T-helper 1 cell treated with Interleukin-12 subunit alpha and Interleukin-12 subunit beta and Interleukin-4 antibody, amounts not matched to agents 30 μg/mL and 1 μg/mL, for 36 hours (primary cell): ENCODE measurements at regions not wholly inside any gene's neighbourhood (a gene's known extent, or its start where the extent isn't known, plus 50 kb on each side); places are given as distances from the start of the nearest gene placed in this dataset.

ENCODE experiments used
- H3K27ac Mint-ChIP-seq: one replicate; pipeline ENCODE4 v1.8.0; 2021; ENCODE audit warnings: mild to moderate bottlenecking, mixed read lengths
- H3K27me3 Mint-ChIP-seq: one replicate; pipeline ENCODE4 v1.8.0; 2021; ENCODE audit warnings: low read depth, mixed read lengths
- H3K36me3 Mint-ChIP-seq: one replicate; pipeline ENCODE4 v1.8.0; 2021; ENCODE audit warnings: low read depth, mixed read lengths
- H3K4me1 Mint-ChIP-seq: one replicate; pipeline ENCODE4 v1.8.0; 2021; ENCODE audit warnings: low read depth, mixed read lengths
- H3K4me3 Mint-ChIP-seq: one replicate; pipeline ENCODE4 v1.8.0; 2021; ENCODE audit warnings: mild to moderate bottlenecking, moderate library complexity, mixed read lengths
- H3K9me3 Mint-ChIP-seq: one replicate; pipeline ENCODE4 v1.8.0; 2021; ENCODE audit warnings: mixed read lengths

- Mint-ChIP-seq H3K36me3 (no peaks in the 10 kb centered on the region), H3K4me1 (peaks cover 4% of the 10 kb centered on the region), H3K9me3 (no peaks in the 10 kb centered on the region), H3K27me3 (peaks cover 20% of the 10 kb centered on the region), H3K4me3 (no peak overlapping the region), H3K27ac (no peak overlapping the region)
Measured at GRCh38 chr10:113219446-113219845, 269.4 kb downstream of the TCF7L2 start.

- H3K36me3 Mint-ChIP-seq = no peaks in the 10 kb centered on the region
- peaks cover 7% of the 10 kb centered on the region for H3K4me1 Mint-ChIP-seq
- no peaks in the 10 kb centered on the region for H3K9me3 Mint-ChIP-seq
- no peak overlapping the region for H3K27ac Mint-ChIP-seq
- peaks cover 25% of the 10 kb centered on the region for H3K27me3 Mint-ChIP-seq
- H3K4me3 Mint-ChIP-seq = no peak overlapping the region
Measured at GRCh38 chr10:113221756-113222168, 271.7 kb downstream of the TCF7L2 start.

GRCh38 chr10:113222207-113222606 is 272.2 kb downstream of the TCF7L2 start:
- no peaks in the 10 kb centered on the region for H3K9me3 Mint-ChIP-seq
- H3K36me3 Mint-ChIP-seq = no peaks in the 10 kb centered on the region
- peaks cover 25% of the 10 kb centered on the region for H3K27me3 Mint-ChIP-seq
- no peak overlapping the region for H3K4me3 Mint-ChIP-seq
- peaks cover 7% of the 10 kb centered on the region for H3K4me1 Mint-ChIP-seq
- H3K27ac Mint-ChIP-seq = no peak overlapping the region

GRCh38 chr10:113225364-113225763 is 275.3 kb downstream of the TCF7L2 start:
- H3K27ac Mint-ChIP-seq = no peak overlapping the region

DNA sequence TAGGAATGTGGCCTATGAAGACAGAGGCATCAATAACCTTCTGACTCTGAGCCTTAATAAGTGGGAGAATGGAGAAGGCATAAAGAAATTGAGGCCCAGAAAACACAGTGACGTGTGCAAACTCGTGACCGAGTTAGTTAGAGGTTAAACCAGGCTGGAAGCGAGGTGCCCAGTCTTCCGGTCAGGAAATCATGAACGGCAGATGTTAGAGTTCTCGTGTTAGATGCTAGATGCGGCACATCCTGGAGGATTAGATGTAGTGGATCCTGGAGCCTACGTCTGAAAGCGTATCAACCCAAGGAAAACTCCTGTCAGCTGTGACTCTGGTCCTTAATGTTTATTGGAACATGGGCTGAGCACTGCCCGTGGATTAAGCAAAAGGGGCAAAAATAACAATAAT is 275.9 kb downstream of the TCF7L2 start:
- no peak overlapping the region for H3K4me3 Mint-ChIP-seq
- H3K4me1 Mint-ChIP-seq = peaks cover 7% of the 10 kb centered on the region
- H3K27me3 Mint-ChIP-seq = peaks cover 25% of the 10 kb centered on the region
- H3K9me3 Mint-ChIP-seq = no peaks in the 10 kb centered on the region
- H3K27ac Mint-ChIP-seq = no peak overlapping the region
- H3K36me3 Mint-ChIP-seq = no peaks in the 10 kb centered on the region

More at GRCh38 chr10:113225364-113225763, 275.3 kb downstream of the TCF7L2 start:
- no peaks in the 10 kb centered on the region for H3K9me3 Mint-ChIP-seq
- H3K36me3 Mint-ChIP-seq = no peaks in the 10 kb centered on the region
- peaks cover 25% of the 10 kb centered on the region for H3K27me3 Mint-ChIP-seq
- H3K4me1 Mint-ChIP-seq = peaks cover 7% of the 10 kb centered on the region
- H3K4me3 Mint-ChIP-seq = no peak overlapping the region

DNA sequence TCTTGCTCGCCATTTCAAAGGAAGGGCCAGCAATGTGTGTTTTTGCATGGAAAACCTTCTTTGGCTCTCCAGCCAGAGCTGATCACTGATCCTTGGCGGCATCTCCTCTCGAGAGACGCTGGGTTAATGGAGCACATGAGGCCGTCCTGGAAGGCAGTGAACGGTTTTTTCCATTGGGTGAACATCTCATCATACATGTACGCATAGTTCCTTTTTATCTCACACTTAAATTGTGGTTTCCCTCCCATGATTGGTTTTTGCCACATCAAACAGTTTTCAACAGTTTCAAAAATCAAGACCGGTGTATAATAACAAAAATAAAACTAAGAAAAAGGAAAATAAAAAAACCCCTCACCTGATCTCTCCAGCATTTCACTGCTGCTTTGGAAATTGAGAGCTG is 276.4 kb downstream of the TCF7L2 start:
- no peaks in the 10 kb centered on the region for H3K9me3 Mint-ChIP-seq
- peaks cover 25% of the 10 kb centered on the region for H3K27me3 Mint-ChIP-seq
- no peaks in the 10 kb centered on the region for H3K36me3 Mint-ChIP-seq
- no peak overlapping the region for H3K4me3 Mint-ChIP-seq
- peaks cover 7% of the 10 kb centered on the region for H3K4me1 Mint-ChIP-seq
- no peak overlapping the region for H3K27ac Mint-ChIP-seq

DNA sequence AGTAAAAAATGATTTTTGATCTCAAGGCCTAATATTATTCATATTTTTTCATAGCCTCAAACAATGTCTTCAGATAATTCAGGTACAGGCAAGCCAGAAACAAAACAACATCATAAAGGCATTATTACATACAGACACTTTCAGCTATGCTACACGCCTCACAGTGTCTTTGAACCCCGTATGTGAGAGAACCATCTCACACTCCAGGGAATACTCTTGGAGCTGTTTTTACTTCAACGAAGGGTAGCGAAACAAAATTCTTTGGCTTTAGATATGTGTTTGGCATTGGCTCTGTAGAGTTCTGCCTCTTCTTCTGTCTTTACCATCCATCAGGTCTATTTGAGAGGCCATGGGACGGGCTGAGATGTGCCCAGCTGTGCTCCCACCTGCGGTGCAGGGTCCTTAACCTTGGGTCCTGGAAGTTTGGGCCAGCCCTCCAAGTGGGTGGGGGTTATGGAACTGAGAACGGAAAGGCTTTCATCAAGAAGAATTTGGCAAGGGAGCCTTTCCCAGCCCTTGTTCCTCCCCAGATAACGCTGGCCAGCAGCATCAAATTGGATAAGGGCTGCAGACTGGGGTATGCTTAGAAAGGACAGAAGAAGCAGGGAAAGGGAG is 276.9 kb downstream of the TCF7L2 start:
- H3K4me3 Mint-ChIP-seq = no peak overlapping the region
- no peak overlapping the region for H3K27ac Mint-ChIP-seq
- H3K36me3 Mint-ChIP-seq = no peaks in the 10 kb centered on the region
- H3K4me1 Mint-ChIP-seq = peaks cover 6% of the 10 kb centered on the region
- H3K9me3 Mint-ChIP-seq = no peaks in the 10 kb centered on the region
- peaks cover 25% of the 10 kb centered on the region for H3K27me3 Mint-ChIP-seq

DNA sequence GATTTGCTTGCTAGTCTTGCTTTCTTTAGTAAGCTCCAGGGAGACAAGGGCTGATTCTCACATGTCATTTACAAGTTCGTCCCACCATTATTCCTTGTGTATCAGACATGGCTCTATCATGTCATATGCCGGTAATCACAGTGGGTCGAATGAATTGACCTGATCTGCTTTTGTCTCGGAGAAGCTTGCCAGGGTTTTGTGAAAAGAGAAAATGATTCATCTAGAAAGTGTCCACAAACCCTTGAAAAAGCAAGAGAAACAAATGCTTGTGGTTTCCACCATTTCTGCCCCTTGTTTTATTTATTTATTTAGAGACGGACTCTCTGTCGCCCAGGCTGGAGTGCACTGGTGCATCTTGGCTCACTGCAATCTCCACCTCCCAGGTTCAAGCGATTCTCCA is 278.5 kb downstream of the TCF7L2 start:
- Mint-ChIP-seq H3K27me3 (peaks cover 13% of the 10 kb centered on the region), H3K27ac (no peak overlapping the region), H3K9me3 (no peaks in the 10 kb centered on the region), H3K36me3 (no peaks in the 10 kb centered on the region), H3K4me3 (no peak overlapping the region), H3K4me1 (peaks cover 3% of the 10 kb centered on the region)

DNA sequence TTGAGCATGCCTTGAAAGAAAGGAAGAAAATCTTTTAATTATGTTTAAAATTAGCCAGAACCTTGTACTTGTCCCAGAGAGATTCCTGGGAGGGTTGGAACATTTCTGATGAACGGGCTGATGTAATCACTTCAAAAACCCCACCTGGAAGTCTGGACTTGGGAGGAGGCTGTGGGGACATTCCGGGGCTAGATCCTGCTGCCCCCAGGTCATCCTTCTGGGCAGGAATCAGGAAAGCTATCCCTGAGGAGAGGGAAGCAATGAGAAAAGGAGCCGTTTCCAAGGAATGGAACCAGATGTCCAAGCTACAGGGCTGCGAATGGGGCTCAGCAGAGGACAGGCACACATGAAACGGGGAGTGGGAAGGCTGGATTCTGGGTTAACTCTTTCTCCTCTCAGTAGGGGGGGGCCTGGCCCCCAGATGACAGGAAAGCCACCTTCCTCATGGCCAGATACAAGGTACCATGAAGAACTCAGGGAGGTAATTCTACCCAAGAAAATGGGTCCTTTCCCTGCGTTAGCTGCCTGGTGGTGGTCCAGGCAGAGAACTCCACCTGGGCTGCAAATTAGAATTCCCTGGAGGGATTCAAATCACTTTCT is 280.1 kb downstream of the TCF7L2 start:
- Mint-ChIP-seq H3K9me3 (no peaks in the 10 kb centered on the region), H3K27me3 (peaks cover 9% of the 10 kb centered on the region), H3K4me3 (no peak overlapping the region), H3K27ac (no peak overlapping the region), H3K4me1 (peaks cover 3% of the 10 kb centered on the region), H3K36me3 (no peaks in the 10 kb centered on the region)

DNA sequence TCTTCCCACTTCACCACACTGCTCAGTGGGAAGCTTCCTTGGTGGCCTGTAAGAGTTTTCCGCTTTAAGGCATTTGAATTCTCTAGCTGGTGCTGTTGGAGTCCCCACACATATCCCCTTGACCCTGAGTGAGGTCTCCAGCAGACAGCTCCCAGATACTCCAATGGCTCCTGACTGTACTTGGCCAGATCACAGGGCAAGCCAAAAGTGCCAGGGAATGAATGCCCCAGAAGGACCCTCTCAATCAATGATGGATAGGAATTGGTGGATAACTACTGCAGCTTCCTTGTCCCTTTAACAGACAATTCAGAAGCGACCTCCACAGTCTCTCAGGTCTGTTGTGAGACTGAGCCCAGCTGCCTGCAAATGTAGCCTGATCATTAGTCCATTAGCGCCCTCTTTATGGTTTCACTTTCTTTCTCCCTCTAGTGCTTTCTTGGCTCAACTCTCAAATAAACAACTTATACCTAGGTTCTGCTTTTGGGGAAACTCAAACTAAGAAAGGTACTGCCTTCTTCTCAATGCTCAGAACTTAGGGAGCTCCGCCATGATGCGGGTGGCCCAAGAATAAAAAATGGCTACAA is 283.0 kb downstream of the TCF7L2 start:
- no peaks in the 10 kb centered on the region for H3K4me1 Mint-ChIP-seq
- H3K9me3 Mint-ChIP-seq = no peaks in the 10 kb centered on the region
- H3K36me3 Mint-ChIP-seq = no peaks in the 10 kb centered on the region
- H3K4me3 Mint-ChIP-seq = no peak overlapping the region
- H3K27ac Mint-ChIP-seq = no peak overlapping the region
- H3K27me3 Mint-ChIP-seq = no peaks in the 10 kb centered on the region

- H3K4me3 Mint-ChIP-seq = no peak overlapping the region
- H3K9me3 Mint-ChIP-seq = no peaks in the 10 kb centered on the region
- no peak overlapping the region for H3K27ac Mint-ChIP-seq
- H3K27me3 Mint-ChIP-seq = peaks cover 2% of the 10 kb centered on the region
- no peaks in the 10 kb centered on the region for H3K4me1 Mint-ChIP-seq
- H3K36me3 Mint-ChIP-seq = no peaks in the 10 kb centered on the region
Measured at GRCh38 chr10:113234481-113234880, 284.4 kb downstream of the TCF7L2 start.

- no peak overlapping the region for H3K27ac Mint-ChIP-seq
- no peaks in the 10 kb centered on the region for H3K9me3 Mint-ChIP-seq
- H3K27me3 Mint-ChIP-seq = peaks cover 2% of the 10 kb centered on the region
- no peaks in the 10 kb centered on the region for H3K4me1 Mint-ChIP-seq
- H3K4me3 Mint-ChIP-seq = no peak overlapping the region
- no peaks in the 10 kb centered on the region for H3K36me3 Mint-ChIP-seq
Measured at GRCh38 chr10:113235508-113235907, 285.5 kb downstream of the TCF7L2 start.

DNA sequence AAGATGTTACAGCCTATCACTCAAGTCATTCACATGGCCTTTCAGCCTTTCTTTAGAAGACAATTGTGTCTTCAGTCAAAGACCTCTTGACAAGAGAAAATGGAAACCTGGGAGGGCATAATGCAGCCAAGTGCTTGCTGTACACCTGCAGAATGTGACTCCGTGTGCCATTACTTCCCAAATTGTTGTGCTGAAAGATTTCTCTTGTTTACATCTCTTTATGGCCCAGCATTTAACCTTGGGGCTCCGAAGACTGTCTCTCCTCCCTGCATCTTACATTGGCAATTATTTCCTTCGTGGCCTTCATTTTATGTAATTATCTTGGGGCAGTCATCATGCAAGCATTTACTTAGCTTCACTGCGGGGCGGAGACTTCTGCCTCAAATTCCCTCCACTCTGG is 287.0 kb downstream of the TCF7L2 start:
- no peak overlapping the region for H3K4me3 Mint-ChIP-seq
- H3K9me3 Mint-ChIP-seq = no peaks in the 10 kb centered on the region
- no peaks in the 10 kb centered on the region for H3K4me1 Mint-ChIP-seq
- H3K27me3 Mint-ChIP-seq = peaks cover 2% of the 10 kb centered on the region
- H3K27ac Mint-ChIP-seq = no peak overlapping the region
- H3K36me3 Mint-ChIP-seq = no peaks in the 10 kb centered on the region

- no peak overlapping the region for H3K27ac Mint-ChIP-seq
- H3K36me3 Mint-ChIP-seq = no peaks in the 10 kb centered on the region
- H3K27me3 Mint-ChIP-seq = peaks cover 2% of the 10 kb centered on the region
- H3K9me3 Mint-ChIP-seq = no peaks in the 10 kb centered on the region
- no peak overlapping the region for H3K4me3 Mint-ChIP-seq
- no peaks in the 10 kb centered on the region for H3K4me1 Mint-ChIP-seq
Measured at GRCh38 chr10:113239566-113240350, 289.7 kb downstream of the TCF7L2 start.

- Mint-ChIP-seq H3K27me3 (peaks cover 2% of the 10 kb centered on the region), H3K9me3 (no peaks in the 10 kb centered on the region), H3K27ac (no peak overlapping the region), H3K36me3 (no peaks in the 10 kb centered on the region), H3K4me3 (no peak overlapping the region), H3K4me1 (no peaks in the 10 kb centered on the region)
Measured at GRCh38 chr10:113240736-113241135, 290.7 kb downstream of the TCF7L2 start.
